PC-3 (cell line): ENCODE measurements at regions not wholly inside any gene's neighbourhood (a gene's known extent, or its start where the extent isn't known, plus 50 kb on each side); places are given as distances from the start of the nearest gene placed in this dataset.
"Not testable (repeated sequence)": the region's sequence is repeated elsewhere in the genome, so short reads cannot be mapped to it uniquely, and the experiment has no call there.

Experiments used
- ATAC-seq: fragments of 200-7000 bp; cut with Tn5 transposase; 2 replicates; pipeline ENCODE4 v1.9.1; 2020; ENCODE audit warnings: mild to moderate bottlenecking, moderate library complexity
- BruUV-seq: library from RNA; stranded (reverse); fragments of 400-500 nt; replicated peaks from 2 replicates; lab custom pipeline; 2021; lab: Mats Ljungman, UMichigan
- CTCF ChIA-PET: fragments of 300-600 bp; sonication (Branson Sonifier 250); formaldehyde crosslinking; loops from one replicate; lab custom pipeline; 2022; ENCODE audit warnings: antibody characterized with exemption; lab: Charles Lee
- POLR2A ChIA-PET: fragments of 300-600 bp; sonication (Branson Sonifier 250); formaldehyde crosslinking; loops from one replicate; lab custom pipeline; 2022; ENCODE audit warnings: antibody characterized with exemption; ENCODE audit not compliant: unreplicated experiment; lab: Charles Lee
- DNase-seq: peaks from one replicate; pipeline ENCODE4 v3.0.0-alpha.2; 2015
- H2AFZ ChIP-seq: fragments of 300-600 bp; sonication (generic); 2 replicates; pipeline ENCODE4 v1.6.0; 2016; ENCODE audit warnings: antibody characterized with exemption, low read length
- H3F3A ChIP-seq: fragments of 300-600 bp; sonication (generic); one replicate; pipeline ENCODE4 v1.6.0; 2017; ENCODE audit warnings: antibody characterized with exemption, low read length, control low read depth, mild to moderate bottlenecking; ENCODE audit not compliant: unreplicated experiment
- H3K27ac ChIP-seq: fragments of 300-600 bp; sonication (generic); 2 replicates; pipeline ENCODE4 v1.5.1; 2016; ENCODE audit warnings: mild to moderate bottlenecking, low read length
- H3K27me3 ChIP-seq: fragments of 300-600 bp; sonication (generic); 2 replicates; pipeline ENCODE4 v1.6.1; 2016; ENCODE audit warnings: low read length, mixed read lengths
- H3K36me3 ChIP-seq: fragments of 300-600 bp; sonication (generic); 2 replicates; pipeline ENCODE4 v1.6.1; 2016; ENCODE audit warnings: low read depth, mixed run types, low read length, mixed read lengths
- H3K4me1 ChIP-seq: fragments of 300-600 bp; sonication (generic); 2 replicates; pipeline ENCODE4 v1.5.1; 2016; ENCODE audit warnings: low read length; ENCODE audit not compliant: insufficient read depth
- H3K4me2 ChIP-seq: fragments of 300-600 bp; sonication (generic); 2 replicates; pipeline ENCODE4 v1.6.0; 2016; ENCODE audit warnings: low read length
- H3K4me3 ChIP-seq: fragments of 300-600 bp; sonication (generic); 2 replicates; pipeline ENCODE4 v1.5.1; 2016; ENCODE audit warnings: mild to moderate bottlenecking, low read length, mixed read lengths
- H3K79me2 ChIP-seq: fragments of 300-600 bp; sonication (generic); 2 replicates; pipeline ENCODE4 v1.6.1; 2017; ENCODE audit warnings: low read length, mixed read lengths
- H3K9ac ChIP-seq: fragments of 300-600 bp; sonication (generic); 2 replicates; pipeline ENCODE4 v1.6.0; 2016; ENCODE audit warnings: mild to moderate bottlenecking, low read length
- H3K9me2 ChIP-seq: fragments of 300-600 bp; sonication (generic); replicated peaks from 2 replicates; pipeline ENCODE4 v1.6.1; 2016; ENCODE audit warnings: mixed run types, low read length, mixed read lengths
- H3K9me3 ChIP-seq: fragments of 300-600 bp; sonication (generic); 2 replicates; pipeline ENCODE4 v1.6.1; 2016; ENCODE audit warnings: low read length, mixed read lengths
- H4K20me1 ChIP-seq: fragments of 300-600 bp; sonication (generic); 2 replicates; pipeline ENCODE4 v1.6.1; 2016; ENCODE audit warnings: low read length, mixed read lengths
- EZH2 ChIP-seq: fragments of 300-600 bp; sonication (generic); IDR thresholded peaks from one replicate; pipeline ENCODE4 v1.6.1; 2017; ENCODE audit warnings: antibody characterized with exemption, mild to moderate bottlenecking, low read length; ENCODE audit not compliant: unreplicated experiment
- EZH2phosphoT487 ChIP-seq: fragments of 300-600 bp; sonication (generic); IDR thresholded peaks from 2 replicates; pipeline ENCODE4 v1.6.1; 2018; ENCODE audit warnings: mild to moderate bottlenecking, antibody characterized with exemption, low read length, borderline replicate concordance
- intact Hi-C: fragments of 100-400 bp; cut with micrococcal nuclease; formaldehyde crosslinking; loops from 2 replicates; pipeline ENCODE4 v1.9.0; 2023
- TF ChIP-seq, protein P1 (sequence below): fragments of 300-600 bp; sonication (generic); conservative IDR thresholded peaks from 2 replicates; pipeline ENCODE4 v1.5.1; 2017; ENCODE audit warnings: antibody characterized with exemption, low read depth, mild to moderate bottlenecking, low read length

DNA sequence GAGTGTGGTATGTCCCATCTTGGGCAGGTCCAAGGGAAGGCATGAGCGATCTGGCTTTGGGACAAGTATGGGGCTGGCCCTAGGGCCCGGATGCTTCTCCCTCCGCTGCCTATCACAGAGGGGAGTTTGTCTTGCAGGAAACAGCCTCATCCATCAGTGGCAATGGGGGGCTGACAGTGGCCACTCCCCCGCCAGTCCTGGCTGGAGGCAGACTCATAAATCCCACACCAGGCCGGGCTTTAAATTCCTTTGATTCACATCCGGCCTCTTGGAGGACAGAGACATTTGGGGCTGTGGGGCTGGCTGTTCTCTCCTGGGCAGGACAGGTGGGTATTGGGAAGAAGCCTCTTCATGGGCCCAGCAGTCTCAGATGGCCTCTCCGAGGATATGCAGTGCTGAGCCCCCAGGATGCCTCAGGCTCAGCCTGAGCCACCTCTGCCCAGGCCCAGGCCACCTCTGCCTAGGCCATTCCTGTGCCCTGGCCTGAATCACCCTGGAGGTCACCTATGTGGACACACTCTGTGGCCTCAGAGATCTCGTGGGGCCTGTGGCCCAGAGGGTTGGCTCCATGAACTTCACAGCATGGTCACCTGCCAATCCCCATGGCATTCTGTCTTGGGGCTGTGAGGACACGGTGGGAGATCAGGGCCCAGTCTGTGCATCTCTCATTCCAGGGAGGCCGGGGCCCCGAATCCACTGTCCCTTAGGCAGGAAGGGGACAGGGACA is 84.2 kb upstream of the GOLGA6L4 start:
- H3K9ac ChIP-seq, result no peak overlapping the region
- DNase-seq, result no peak
- BruUV-seq, result no TSS peak
- no peak overlapping the region for H2AFZ ChIP-seq
- no peaks in the 10 kb centered on the region for H3K27me3 ChIP-seq
- no peak overlapping the region for H3K4me3 ChIP-seq
- H3K9me3 ChIP-seq, result no peaks in the 10 kb centered on the region
- H3K4me2 ChIP-seq, result no peak overlapping the region
- H3K36me3 ChIP-seq, result no peaks in the 10 kb centered on the region
- no peaks in the 10 kb centered on the region for H3F3A ChIP-seq
- CTCF ChIA-PET, result no interaction called here
- H4K20me1 ChIP-seq, result no peaks in the 10 kb centered on the region
- no peaks in the 10 kb centered on the region for H3K4me1 ChIP-seq
- H3K79me2 ChIP-seq, result no peaks in the 10 kb centered on the region
- no peaks in the 10 kb centered on the region for H3K9me2 ChIP-seq
- H3K27ac ChIP-seq, result no peak overlapping the region
- intact Hi-C loops, result no loop called here
- POLR2A ChIA-PET, result no interaction called here
- ATAC-seq, result no peak
- no peak for TF ChIP-seq EZH2phosphoT487
- no peak for TF ChIP-seq EZH2
- TF ChIP-seq, protein P1, sequence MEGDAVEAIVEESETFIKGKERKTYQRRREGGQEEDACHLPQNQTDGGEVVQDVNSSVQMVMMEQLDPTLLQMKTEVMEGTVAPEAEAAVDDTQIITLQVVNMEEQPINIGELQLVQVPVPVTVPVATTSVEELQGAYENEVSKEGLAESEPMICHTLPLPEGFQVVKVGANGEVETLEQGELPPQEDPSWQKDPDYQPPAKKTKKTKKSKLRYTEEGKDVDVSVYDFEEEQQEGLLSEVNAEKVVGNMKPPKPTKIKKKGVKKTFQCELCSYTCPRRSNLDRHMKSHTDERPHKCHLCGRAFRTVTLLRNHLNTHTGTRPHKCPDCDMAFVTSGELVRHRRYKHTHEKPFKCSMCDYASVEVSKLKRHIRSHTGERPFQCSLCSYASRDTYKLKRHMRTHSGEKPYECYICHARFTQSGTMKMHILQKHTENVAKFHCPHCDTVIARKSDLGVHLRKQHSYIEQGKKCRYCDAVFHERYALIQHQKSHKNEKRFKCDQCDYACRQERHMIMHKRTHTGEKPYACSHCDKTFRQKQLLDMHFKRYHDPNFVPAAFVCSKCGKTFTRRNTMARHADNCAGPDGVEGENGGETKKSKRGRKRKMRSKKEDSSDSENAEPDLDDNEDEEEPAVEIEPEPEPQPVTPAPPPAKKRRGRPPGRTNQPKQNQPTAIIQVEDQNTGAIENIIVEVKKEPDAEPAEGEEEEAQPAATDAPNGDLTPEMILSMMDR, result no peak

DNA sequence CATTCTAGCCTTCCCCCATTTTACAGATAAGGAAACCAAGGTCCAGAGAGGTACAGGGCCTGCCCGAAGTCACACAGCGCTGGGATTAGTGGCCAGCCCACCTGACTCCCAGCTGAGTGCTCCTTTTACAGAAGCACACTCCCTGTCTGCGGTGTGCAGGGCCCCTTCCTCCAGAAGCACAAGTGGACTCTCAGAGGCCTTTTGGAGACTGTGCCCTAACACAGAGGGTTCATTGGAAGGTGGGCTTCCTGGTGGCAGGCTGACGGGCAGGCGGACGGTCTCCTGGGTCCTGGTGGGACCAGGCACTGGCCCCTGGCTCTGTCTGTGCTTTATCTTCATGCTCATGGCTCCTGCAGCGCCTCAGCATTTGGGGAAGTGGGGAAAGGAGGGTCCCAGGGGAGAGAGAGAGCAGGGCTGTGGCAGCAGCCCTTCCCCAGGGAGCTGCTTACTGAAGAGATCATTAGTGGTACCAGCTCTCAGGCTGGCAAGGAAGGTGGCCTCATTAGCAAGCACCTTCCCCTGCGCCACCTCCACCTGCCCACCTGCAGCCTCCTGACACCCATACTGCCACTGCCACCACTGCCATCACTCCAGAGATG is 83.1 kb upstream of the GOLGA6L4 start:
- H2AFZ ChIP-seq, intact Hi-C loops, H3K27ac ChIP-seq, H3K27me3 ChIP-seq, ATAC-seq, H3F3A ChIP-seq, BruUV-seq, H3K36me3 ChIP-seq, H3K4me3 ChIP-seq, CTCF ChIA-PET, H3K9ac ChIP-seq, POLR2A ChIA-PET, H3K9me2 ChIP-seq, H3K4me2 ChIP-seq, DNase-seq, H4K20me1 ChIP-seq, H3K79me2 ChIP-seq, H3K9me3 ChIP-seq, H3K4me1 ChIP-seq: not testable (repeated sequence)

DNA sequence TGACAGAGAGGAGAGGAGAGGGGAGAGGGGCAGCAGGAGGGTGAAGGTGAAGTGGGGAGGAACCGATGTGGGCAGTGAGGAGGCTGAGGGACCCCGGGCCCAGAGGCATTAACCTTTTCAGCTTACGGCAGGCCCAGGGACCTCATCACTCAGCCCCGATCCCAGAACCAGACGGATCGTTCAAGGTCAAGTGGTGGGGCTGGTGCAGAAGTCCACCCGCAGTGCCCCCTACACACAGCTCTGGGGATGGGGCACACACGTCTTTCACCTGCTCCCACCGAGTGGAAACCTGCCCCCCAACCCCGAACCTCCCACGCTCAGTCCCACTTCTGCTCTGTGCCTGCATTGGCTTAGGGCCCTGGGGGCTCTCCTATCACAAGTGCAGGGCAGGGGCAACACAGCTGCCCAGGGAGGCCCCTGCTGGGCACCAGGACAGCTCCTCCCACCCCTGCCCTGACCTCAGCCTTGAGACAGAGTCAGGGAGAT is 81.9 kb upstream of the GOLGA6L4 start:
- H3K4me3 ChIP-seq, H3K27me3 ChIP-seq, H3K4me1 ChIP-seq, H4K20me1 ChIP-seq, intact Hi-C loops, H3K27ac ChIP-seq, H2AFZ ChIP-seq, H3K9me3 ChIP-seq, H3F3A ChIP-seq, ATAC-seq, CTCF ChIA-PET, DNase-seq, H3K36me3 ChIP-seq, H3K9me2 ChIP-seq, POLR2A ChIA-PET, H3K4me2 ChIP-seq, H3K9ac ChIP-seq, H3K79me2 ChIP-seq, BruUV-seq: not testable (repeated sequence)

DNA sequence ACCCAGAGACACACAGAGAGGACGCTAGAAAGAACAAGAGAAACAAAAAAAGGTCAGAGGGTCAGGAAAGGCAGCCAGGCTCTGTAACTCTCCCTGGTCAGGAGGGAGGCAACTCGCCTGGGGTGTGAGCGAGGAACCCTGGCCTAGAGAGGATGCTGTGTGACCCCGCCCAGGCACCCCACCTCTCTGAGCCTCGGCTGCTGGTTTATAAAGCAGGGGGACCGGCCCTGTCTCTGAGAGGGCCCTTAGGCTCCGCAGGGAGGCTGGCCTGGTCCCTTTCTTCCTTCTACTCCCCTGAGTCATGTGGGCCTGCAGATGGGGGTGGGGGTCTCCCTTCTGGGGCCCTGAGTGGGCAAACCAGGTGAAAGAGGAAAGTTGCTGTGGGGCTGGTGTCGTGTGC is 81.3 kb upstream of the GOLGA6L4 start:
- POLR2A ChIA-PET, H3K9ac ChIP-seq, H3F3A ChIP-seq, H3K4me1 ChIP-seq, H3K27ac ChIP-seq, BruUV-seq, ATAC-seq, H3K79me2 ChIP-seq, H3K9me2 ChIP-seq, H3K27me3 ChIP-seq, H4K20me1 ChIP-seq, H2AFZ ChIP-seq, H3K4me3 ChIP-seq, H3K36me3 ChIP-seq, DNase-seq, H3K4me2 ChIP-seq, intact Hi-C loops, CTCF ChIA-PET, H3K9me3 ChIP-seq: not testable (repeated sequence)

DNA sequence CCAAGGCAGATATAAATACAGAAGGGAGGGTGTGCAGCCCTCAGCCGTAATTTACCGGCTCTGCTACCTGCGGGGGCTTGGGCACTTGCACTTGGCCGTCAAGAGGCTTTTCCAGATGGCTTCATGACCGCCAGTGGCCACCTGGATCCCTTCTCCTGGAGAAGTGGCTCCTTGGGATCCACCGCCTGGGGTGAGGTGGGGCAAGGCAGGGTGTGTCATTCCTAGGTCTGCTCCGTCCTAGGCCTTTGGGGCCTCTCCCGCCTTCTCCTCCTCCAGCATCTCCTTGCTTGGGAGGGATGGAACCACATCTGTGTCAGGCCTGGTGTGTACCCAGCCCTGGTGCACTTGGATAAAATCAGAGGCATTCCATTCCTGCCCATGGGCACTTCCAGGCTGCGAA is 80.8 kb upstream of the GOLGA6L4 start:
- H3K9me2 ChIP-seq, H4K20me1 ChIP-seq, H3K9ac ChIP-seq, H3K27ac ChIP-seq, POLR2A ChIA-PET, BruUV-seq, H3K36me3 ChIP-seq, H3K27me3 ChIP-seq, H2AFZ ChIP-seq, H3K9me3 ChIP-seq, ATAC-seq, H3K4me2 ChIP-seq, H3K4me1 ChIP-seq, DNase-seq, H3K79me2 ChIP-seq, H3K4me3 ChIP-seq, intact Hi-C loops, CTCF ChIA-PET, H3F3A ChIP-seq: not testable (repeated sequence)
